DOHH2 (cell line): ENCODE measurements at regions not wholly inside any gene's neighbourhood (a gene's known extent, or its start where the extent isn't known, plus 50 kb on each side); places are given as distances from the start of the nearest gene placed in this dataset.

Experiments
- EZH2phosphoT487 ChIP-seq: fragments of 200-600 bp; sonication (generic); IDR thresholded peaks from 2 replicates; pipeline ENCODE4 v1.6.1; 2017; ENCODE audit warnings: borderline replicate concordance, mild to moderate bottlenecking, antibody characterized with exemption, low read length, moderate library complexity, mixed read lengths
- TF ChIP-seq, protein P1 (sequence below): fragments of 200-600 bp; sonication (generic); IDR thresholded peaks from one replicate; pipeline ENCODE4 v1.5.1; 2014; ENCODE audit warnings: antibody characterized with exemption, mild to moderate bottlenecking, low read depth, low read length; ENCODE audit not compliant: poor library complexity, severe bottlenecking

DNA sequence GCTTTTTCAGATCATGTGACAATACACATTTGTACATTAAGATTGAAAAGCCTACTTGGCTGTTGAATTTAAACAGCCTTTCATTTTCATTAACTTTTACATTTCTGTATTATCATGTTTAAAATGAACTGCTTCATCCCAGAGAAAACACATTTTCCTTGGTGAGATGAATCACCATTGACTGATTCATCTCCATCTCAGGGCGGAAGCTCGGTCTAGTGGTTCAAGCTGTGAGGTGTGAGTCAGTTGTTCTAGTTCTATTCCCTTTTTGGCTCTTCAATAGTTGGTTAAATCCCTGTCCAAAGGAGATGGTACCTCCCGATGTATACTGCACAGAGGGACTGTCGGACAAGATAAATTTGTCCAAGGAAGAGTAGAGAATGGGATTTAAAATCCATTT, 189.7 kb downstream of the ADCYAP1 start:
- TF ChIP-seq, protein P1, sequence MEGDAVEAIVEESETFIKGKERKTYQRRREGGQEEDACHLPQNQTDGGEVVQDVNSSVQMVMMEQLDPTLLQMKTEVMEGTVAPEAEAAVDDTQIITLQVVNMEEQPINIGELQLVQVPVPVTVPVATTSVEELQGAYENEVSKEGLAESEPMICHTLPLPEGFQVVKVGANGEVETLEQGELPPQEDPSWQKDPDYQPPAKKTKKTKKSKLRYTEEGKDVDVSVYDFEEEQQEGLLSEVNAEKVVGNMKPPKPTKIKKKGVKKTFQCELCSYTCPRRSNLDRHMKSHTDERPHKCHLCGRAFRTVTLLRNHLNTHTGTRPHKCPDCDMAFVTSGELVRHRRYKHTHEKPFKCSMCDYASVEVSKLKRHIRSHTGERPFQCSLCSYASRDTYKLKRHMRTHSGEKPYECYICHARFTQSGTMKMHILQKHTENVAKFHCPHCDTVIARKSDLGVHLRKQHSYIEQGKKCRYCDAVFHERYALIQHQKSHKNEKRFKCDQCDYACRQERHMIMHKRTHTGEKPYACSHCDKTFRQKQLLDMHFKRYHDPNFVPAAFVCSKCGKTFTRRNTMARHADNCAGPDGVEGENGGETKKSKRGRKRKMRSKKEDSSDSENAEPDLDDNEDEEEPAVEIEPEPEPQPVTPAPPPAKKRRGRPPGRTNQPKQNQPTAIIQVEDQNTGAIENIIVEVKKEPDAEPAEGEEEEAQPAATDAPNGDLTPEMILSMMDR = no peak
- TF ChIP-seq EZH2phosphoT487 = no peak
